DND-41 (cell line): ENCODE measurements at regions not wholly inside any gene's neighbourhood (a gene's known extent, or its start where the extent isn't known, plus 50 kb on each side); places are given as distances from the start of the nearest gene placed in this dataset.

Source experiments
- ATAC-seq: fragments of 200-7000 bp; cut with Tn5 transposase; 3 replicates; pipeline ENCODE4 v1.9.1; 2021; ENCODE audit warnings: low read depth; ENCODE audit not compliant: insufficient read depth
- DNase-seq: peaks from one replicate; pipeline ENCODE4 v3.0.0-alpha.2; 2020
- H2AFZ ChIP-seq: 2 replicates; pipeline ENCODE4 v1.6.0; 2012; ENCODE audit warnings: low read depth, low read length
- H3K27ac ChIP-seq: 2 replicates; pipeline ENCODE4 v1.5.1; 2012; ENCODE audit warnings: low read length, inconsistent platforms
- H3K27me3 ChIP-seq: fragments of 200-600 bp; sonication (generic); 2 replicates; pipeline ENCODE4 v1.6.0; 2012; ENCODE audit warnings: low read length, mild to moderate bottlenecking, inconsistent platforms; ENCODE audit not compliant: insufficient read depth, poor library complexity
- H3K36me3 ChIP-seq: 2 replicates; pipeline ENCODE4 v1.5.1; 2012; ENCODE audit warnings: low read length, inconsistent platforms; ENCODE audit not compliant: insufficient read depth
- H3K4me1 ChIP-seq: 2 replicates; pipeline ENCODE4 v1.5.1; 2012; ENCODE audit warnings: mild to moderate bottlenecking, low read length; ENCODE audit not compliant: insufficient read depth
- H3K4me2 ChIP-seq: 2 replicates; pipeline ENCODE4 v1.6.0; 2012; ENCODE audit warnings: mild to moderate bottlenecking, moderate library complexity, low read length, inconsistent platforms; ENCODE audit not compliant: insufficient read depth
- H3K4me3 ChIP-seq, 2 experiments: fragments of 200-600 bp in 1 of 2; shearing (Covaris generic) in 1 of 2; 2 replicates each; pipeline ENCODE4 v1.5.1; 2012 to 2016; ENCODE audit warnings: inconsistent platforms in 2 of 2, low read length in 2 of 2, mild to moderate bottlenecking in 2 of 2, low read depth in 1 of 2, moderate library complexity in 1 of 2
- H3K79me2 ChIP-seq: 2 replicates; pipeline ENCODE4 v1.6.0; 2012; ENCODE audit warnings: low read length, inconsistent platforms; ENCODE audit not compliant: insufficient read depth
- H3K9ac ChIP-seq: 2 replicates; pipeline ENCODE4 v1.6.0; 2012; ENCODE audit warnings: low read depth, mild to moderate bottlenecking, inconsistent platforms, low read length, moderate library complexity
- H3K9me3 ChIP-seq: 2 replicates; pipeline ENCODE4 v1.5.1; 2012; ENCODE audit warnings: low read length, moderate library complexity, mild to moderate bottlenecking, inconsistent platforms; ENCODE audit not compliant: insufficient read depth, severe bottlenecking
- H4K20me1 ChIP-seq: 2 replicates; pipeline ENCODE4 v1.6.0; 2012; ENCODE audit warnings: low read length; ENCODE audit not compliant: insufficient read depth
- CTCF ChIP-seq: IDR thresholded peaks from 2 replicates; pipeline ENCODE4 v1.5.1; 2012; ENCODE audit warnings: borderline replicate concordance, low read length, moderate library complexity, mild to moderate bottlenecking; ENCODE audit not compliant: poor library complexity, severe bottlenecking; ENCODE audit errors: extremely low read depth
- EZH2 ChIP-seq: IDR thresholded peaks from 3 replicates; pipeline ENCODE4 v1.6.1; 2012; ENCODE audit warnings: borderline replicate concordance, low read depth, mild to moderate bottlenecking, moderate library complexity, low read length, inconsistent platforms; ENCODE audit not compliant: severe bottlenecking

DNA sequence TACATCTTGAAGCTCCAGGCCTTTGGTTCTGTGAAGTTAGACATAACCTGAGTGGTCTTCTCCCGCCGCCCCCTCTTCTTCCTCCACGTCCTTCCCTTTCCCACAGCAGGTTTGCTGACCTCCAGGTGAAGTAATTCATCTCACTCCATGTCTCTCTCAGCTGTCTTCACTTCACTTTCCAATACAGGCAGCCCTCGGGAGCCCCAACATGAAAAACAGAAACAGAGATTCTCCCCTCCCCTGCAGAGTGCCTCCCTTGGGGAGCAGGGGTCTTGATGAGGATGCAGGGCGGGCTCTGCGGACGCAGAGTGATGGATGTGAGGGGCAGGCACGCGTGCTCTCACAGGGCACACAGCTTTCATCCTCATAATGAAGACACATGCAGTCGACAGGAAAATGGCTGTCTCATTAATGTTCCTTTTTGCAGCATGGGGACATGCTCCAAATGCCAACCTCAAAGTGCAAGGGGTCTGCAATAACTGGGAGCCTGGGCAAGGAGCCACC lies 95.6 kb downstream of the GPAM start:
- ATAC-seq (no peak), DNase-seq (no peak)
- Histone ChIP-seq H3K4me3 (no peak overlapping the region), H3K9me3 (no peaks in the 10 kb centered on the region), H3K27ac (no peak overlapping the region), H3K27me3 (peaks cover 5% of the 10 kb centered on the region), H3K4me2 (no peak overlapping the region), H3K79me2 (no peaks in the 10 kb centered on the region), H3K36me3 (no peaks in the 10 kb centered on the region), H3K4me1 (no peaks in the 10 kb centered on the region), H2AFZ (no peak overlapping the region), H4K20me1 (no peaks in the 10 kb centered on the region), H3K9ac (no peak overlapping the region)
- no peak for TF ChIP-seq CTCF
- no peak for TF ChIP-seq EZH2

GRCh38 chr10:112091703-112092102 lies 91.9 kb downstream of the GPAM start:
- no peak for DNase-seq

DNA sequence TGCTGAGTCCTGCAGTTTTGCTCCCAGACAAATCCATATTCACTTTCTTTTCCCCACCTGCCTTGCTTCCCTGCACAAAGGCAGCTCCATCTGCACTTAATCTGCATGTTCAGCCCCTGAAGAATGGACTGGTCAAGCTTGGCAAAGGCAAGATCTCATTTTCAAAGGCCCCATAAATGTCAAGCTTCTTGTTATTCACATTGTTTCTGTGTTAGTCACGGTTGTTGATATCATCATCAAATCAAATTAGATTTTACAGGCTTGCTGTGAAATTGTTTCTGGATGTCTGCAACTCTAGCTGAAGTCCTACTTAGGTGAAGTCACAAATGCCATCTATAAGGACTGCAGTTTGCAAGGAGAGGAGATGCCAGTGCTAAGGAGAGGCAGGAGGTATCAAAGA lies 91.0 kb downstream of the GPAM start:
- H2AFZ ChIP-seq, result no peak overlapping the region
- no peak for TF ChIP-seq CTCF
- TF ChIP-seq EZH2, result no peak
- H3K4me1 ChIP-seq, result no peaks in the 10 kb centered on the region
- H3K9ac ChIP-seq, result no peak overlapping the region
- ATAC-seq, result no peak
- H3K79me2 ChIP-seq, result no peaks in the 10 kb centered on the region
- H3K27ac ChIP-seq, result no peak overlapping the region
- H3K27me3 ChIP-seq, result peaks cover 5% of the 10 kb centered on the region
- no peak for DNase-seq
- peaks cover 1% of the 10 kb centered on the region for H3K9me3 ChIP-seq
- no peaks in the 10 kb centered on the region for H3K36me3 ChIP-seq
- no peak overlapping the region for H3K4me3 ChIP-seq
- no peaks in the 10 kb centered on the region for H4K20me1 ChIP-seq
- H3K4me2 ChIP-seq, result no peak overlapping the region

More at GRCh38 chr10:112091703-112092102, 91.9 kb downstream of the GPAM start:
- no peak for ATAC-seq
- Histone ChIP-seq H3K79me2 (no peaks in the 10 kb centered on the region), H3K4me1 (no peaks in the 10 kb centered on the region), H3K4me2 (no peak overlapping the region), H3K4me3 (no peak overlapping the region), H3K36me3 (no peaks in the 10 kb centered on the region), H2AFZ (no peak overlapping the region), H3K27ac (no peak overlapping the region), H4K20me1 (no peaks in the 10 kb centered on the region), H3K27me3 (peaks cover 5% of the 10 kb centered on the region), H3K9ac (no peak overlapping the region), H3K9me3 (no peaks in the 10 kb centered on the region)
- TF ChIP-seq EZH2, result no peak
- TF ChIP-seq CTCF, result no peak

- no peaks in the 10 kb centered on the region for H4K20me1 ChIP-seq
- TF ChIP-seq EZH2 (no peak), CTCF (no peak)
- H3K27ac ChIP-seq, result no peak overlapping the region
- H3K4me2 ChIP-seq, result no peak overlapping the region
- H3K4me1 ChIP-seq, result no peaks in the 10 kb centered on the region
- no peaks in the 10 kb centered on the region for H3K36me3 ChIP-seq
- no peak overlapping the region for H2AFZ ChIP-seq
- no peaks in the 10 kb centered on the region for H3K79me2 ChIP-seq
- no peak overlapping the region for H3K9ac ChIP-seq
- ATAC-seq (no peak), DNase-seq (no peak)
- no peak overlapping the region for H3K4me3 ChIP-seq
- H3K27me3 ChIP-seq, result peaks cover 5% of the 10 kb centered on the region
- H3K9me3 ChIP-seq, result peaks cover 1% of the 10 kb centered on the region
Measured at GRCh38 chr10:112094984-112095383, 88.6 kb downstream of the GPAM start.
